Duodenal mucosa (tissue), 2 donors: ENCODE measurements at regions not wholly inside any gene's neighbourhood (a gene's known extent, or its start where the extent isn't known, plus 50 kb on each side); places are given as distances from the start of the nearest gene placed in this dataset.

Experiments used
- H3K27ac ChIP-seq: one replicate; pipeline ENCODE4 v1.7.0; 2013; ENCODE audit warnings: low read depth, low read length
- H3K27me3 ChIP-seq, 2 donors: one replicate each; pipeline ENCODE4 v1.7.0; 2013; ENCODE audit warnings: low read length in 2 of 2, control low read depth in 1 of 2; ENCODE audit not compliant: insufficient read depth in 2 of 2, control insufficient read depth in 1 of 2
- H3K36me3 ChIP-seq, 2 donors: one replicate each; pipeline ENCODE4 v1.7.0; 2013; ENCODE audit warnings: low read length in 2 of 2, control low read depth in 1 of 2; ENCODE audit not compliant: insufficient read depth in 2 of 2, control insufficient read depth in 1 of 2
- H3K4me1 ChIP-seq, 2 donors: one replicate each; pipeline ENCODE4 v1.7.0; 2013; ENCODE audit warnings: low read length in 2 of 2, control low read depth in 1 of 2; ENCODE audit not compliant: insufficient read depth in 2 of 2, control insufficient read depth in 1 of 2
- H3K4me3 ChIP-seq, 2 donors: one replicate each; pipeline ENCODE4 v1.7.0; 2013; ENCODE audit warnings: low read length in 2 of 2, low read depth in 1 of 2
- H3K9ac ChIP-seq, 2 donors: one replicate each; pipeline ENCODE4 v1.7.0; 2013; ENCODE audit warnings: low read length in 2 of 2, low read depth in 1 of 2
- H3K9me3 ChIP-seq, 2 donors: one replicate each; pipeline ENCODE4 v1.7.0; 2013; ENCODE audit warnings: low read length in 2 of 2, control low read depth in 1 of 2; ENCODE audit not compliant: control insufficient read depth in 1 of 2

DNA sequence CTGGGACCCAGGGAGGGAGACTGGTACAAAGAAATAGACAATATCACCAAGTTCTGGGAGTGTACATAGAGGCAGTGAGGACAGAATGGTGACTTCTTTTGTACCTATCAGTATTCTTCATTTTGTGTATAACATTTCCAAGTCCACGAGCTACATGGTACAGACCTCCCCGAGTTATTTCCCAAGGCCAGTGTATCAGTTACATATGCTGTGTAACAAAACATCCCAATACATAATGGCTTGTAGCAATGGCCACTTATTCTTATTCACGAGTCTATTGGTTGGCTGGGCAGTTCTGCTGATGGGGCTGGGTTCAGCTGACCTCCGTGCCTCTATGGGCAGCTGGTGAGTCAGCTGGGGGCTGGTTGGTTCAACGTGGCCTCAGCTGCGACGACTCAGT is 98.7 kb upstream of the RFLNA start:
- no peaks in the 10 kb centered on the region for H3K36me3 ChIP-seq
- no peak overlapping the region for H3K9ac ChIP-seq
- H3K27ac ChIP-seq, result no peak overlapping the region
- no peaks in the 10 kb centered on the region for H3K27me3 ChIP-seq
- H3K4me3 ChIP-seq, result no peak overlapping the region
- H3K9me3 ChIP-seq, result peaks cover 5 to 7% of the 10 kb centered on the region in 2 donors
- no peaks in the 10 kb centered on the region for H3K4me1 ChIP-seq

DNA sequence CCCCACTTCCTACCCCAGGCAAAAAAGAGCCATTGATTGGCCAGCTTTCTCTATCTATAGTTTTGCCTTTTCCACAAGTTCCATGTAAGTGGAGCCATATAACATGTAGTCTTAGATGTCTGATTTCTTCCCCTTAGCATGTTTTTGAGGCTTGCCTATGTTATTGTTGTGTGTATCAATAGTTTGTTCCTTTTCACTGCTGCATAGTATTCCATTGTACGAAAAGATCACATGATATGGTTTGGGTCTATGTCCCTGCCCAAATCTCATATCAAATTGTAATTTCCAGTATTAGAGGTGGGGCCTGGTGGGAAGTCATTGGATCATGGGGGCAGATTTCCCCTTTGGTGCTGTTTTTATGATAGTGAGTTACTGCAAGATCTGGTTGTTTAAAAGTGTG is 93.6 kb upstream of the RFLNA start:
- no peaks in the 10 kb centered on the region for H3K27me3 ChIP-seq
- H3K4me1 ChIP-seq, result no peaks in the 10 kb centered on the region
- H3K9ac ChIP-seq, result no peak overlapping the region
- no peak overlapping the region for H3K27ac ChIP-seq
- H3K36me3 ChIP-seq, result no peaks in the 10 kb centered on the region
- peaks cover 10 to 19% of the 10 kb centered on the region in 2 donors for H3K9me3 ChIP-seq
- H3K4me3 ChIP-seq, result no peak overlapping the region

DNA sequence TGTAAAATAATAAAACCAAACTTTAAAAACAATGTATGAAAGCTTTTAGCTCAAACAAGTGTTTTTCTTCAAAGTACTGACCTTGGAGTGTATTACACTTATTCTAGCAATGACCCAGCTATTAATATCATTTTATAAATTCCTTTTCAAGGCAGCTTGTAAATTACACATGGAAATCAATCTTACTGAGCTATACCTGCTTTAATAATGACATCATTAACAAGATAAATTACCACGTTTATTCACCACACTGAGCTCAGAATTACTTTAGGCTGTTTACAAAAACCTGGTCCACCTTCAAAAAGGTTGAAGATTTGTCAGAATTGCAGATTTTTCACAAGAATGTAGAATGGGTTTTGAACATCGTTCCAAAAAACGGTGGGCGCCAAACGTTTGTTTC is 91.7 kb upstream of the RFLNA start:
- Histone ChIP-seq H3K36me3 (no peaks in the 10 kb centered on the region), H3K27ac (no peak overlapping the region), H3K4me3 (no peak overlapping the region), H3K9ac (no peak overlapping the region), H3K27me3 (no peaks in the 10 kb centered on the region), H3K9me3 (peaks cover 5 to 14% of the 10 kb centered on the region in 2 donors), H3K4me1 (no peaks in the 10 kb centered on the region)

DNA sequence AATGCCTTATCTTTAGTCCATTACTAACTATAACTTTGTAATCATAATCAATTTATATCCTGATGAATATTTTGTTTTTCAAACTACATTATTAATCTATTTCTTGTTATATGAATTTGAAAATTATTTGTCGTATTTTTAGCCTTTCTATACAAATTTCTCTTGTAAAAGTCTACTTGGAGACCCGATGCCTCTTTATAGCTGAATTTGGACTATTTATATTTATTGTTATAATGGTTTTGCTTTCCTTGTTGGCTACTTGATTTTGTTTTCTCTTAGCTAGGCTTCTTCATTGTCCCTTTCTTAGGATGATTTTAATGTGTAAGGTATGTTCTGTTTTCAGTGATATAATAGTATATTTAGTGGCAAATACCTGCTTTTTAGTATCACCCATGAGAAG is 89.5 kb upstream of the RFLNA start:
- Histone ChIP-seq H3K27ac (no peak overlapping the region), H3K27me3 (no peaks in the 10 kb centered on the region), H3K4me3 (no peak overlapping the region), H3K36me3 (no peaks in the 10 kb centered on the region), H3K4me1 (no peaks in the 10 kb centered on the region), H3K9me3 (peaks cover 5 to 14% of the 10 kb centered on the region in 2 donors), H3K9ac (no peak overlapping the region)

DNA sequence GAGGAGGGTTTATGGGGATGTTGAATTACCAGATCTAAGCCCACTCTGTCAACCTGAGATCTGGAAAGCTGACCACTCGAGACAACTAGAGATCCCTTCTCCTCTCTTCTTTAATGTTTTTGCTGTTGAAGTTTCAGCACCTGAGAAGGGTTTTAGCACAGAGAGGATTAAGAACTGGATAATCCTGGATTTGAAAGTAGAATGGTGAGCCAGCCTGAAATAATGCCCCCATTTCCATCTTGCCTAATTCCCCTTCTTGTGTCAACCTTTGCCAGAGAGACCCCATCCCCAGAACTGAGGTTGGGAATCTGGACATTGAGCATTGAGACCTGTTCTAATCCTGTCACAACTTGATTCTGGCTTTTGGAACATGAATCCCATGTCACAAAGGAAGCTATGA is 87.8 kb upstream of the RFLNA start:
- H3K4me3 ChIP-seq, result no peak overlapping the region
- H3K9me3 ChIP-seq, result peaks cover 5 to 11% of the 10 kb centered on the region in 2 donors
- no peak overlapping the region for H3K27ac ChIP-seq
- no peak overlapping the region for H3K9ac ChIP-seq
- no peaks in the 10 kb centered on the region for H3K4me1 ChIP-seq
- no peaks in the 10 kb centered on the region for H3K36me3 ChIP-seq
- H3K27me3 ChIP-seq, result no peaks in the 10 kb centered on the region

DNA sequence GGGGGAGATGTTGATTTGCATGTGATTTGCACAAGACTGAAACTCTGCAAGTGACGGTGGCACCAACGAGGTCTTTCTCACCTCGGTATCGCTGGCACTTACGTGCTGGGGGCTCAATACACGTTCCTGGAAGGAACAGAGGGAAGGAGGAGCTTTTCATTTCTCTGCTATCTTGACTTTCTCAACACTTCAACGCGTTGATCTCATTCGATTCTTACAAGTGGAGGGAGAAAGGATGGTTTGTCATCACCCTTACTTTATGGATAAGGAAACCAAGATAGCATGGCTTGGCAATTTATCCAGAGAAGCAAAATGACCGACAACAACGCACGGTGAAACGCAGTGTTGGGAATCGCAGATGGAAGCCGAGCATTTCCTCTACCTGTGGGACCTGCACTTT is 87.3 kb upstream of the RFLNA start:
- Histone ChIP-seq H3K9me3 (peaks cover 5 to 11% of the 10 kb centered on the region in 2 donors), H3K27ac (no peak overlapping the region), H3K36me3 (no peaks in the 10 kb centered on the region), H3K4me1 (no peaks in the 10 kb centered on the region), H3K9ac (no peak overlapping the region), H3K27me3 (no peaks in the 10 kb centered on the region), H3K4me3 (no peak overlapping the region)

DNA sequence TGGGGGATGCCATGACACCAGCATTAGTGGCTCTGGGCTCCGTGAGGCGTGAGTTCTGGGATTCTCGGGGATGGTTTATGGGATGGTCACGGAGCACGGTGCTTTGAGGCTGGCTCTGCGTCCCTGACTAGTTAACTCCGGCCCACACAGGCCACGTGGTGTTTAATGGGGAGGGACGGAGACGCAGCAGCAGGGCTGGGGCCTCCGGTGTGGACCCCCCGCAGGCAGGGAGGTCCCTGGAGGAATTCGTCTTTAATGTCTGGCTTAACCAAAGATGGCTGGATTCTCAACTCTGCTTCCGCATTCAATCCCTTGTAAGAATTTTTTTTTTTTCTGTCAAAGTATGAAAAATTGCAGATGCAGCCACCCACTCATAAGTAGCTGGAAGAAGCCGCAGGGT is 86.4 kb upstream of the RFLNA start:
- no peak overlapping the region for H3K4me3 ChIP-seq
- no peaks in the 10 kb centered on the region for H3K36me3 ChIP-seq
- H3K27ac ChIP-seq, result no peak overlapping the region
- peaks cover 5 to 11% of the 10 kb centered on the region in 2 donors for H3K9me3 ChIP-seq
- H3K9ac ChIP-seq, result no peak overlapping the region
- H3K27me3 ChIP-seq, result no peaks in the 10 kb centered on the region
- H3K4me1 ChIP-seq, result no peaks in the 10 kb centered on the region

DNA sequence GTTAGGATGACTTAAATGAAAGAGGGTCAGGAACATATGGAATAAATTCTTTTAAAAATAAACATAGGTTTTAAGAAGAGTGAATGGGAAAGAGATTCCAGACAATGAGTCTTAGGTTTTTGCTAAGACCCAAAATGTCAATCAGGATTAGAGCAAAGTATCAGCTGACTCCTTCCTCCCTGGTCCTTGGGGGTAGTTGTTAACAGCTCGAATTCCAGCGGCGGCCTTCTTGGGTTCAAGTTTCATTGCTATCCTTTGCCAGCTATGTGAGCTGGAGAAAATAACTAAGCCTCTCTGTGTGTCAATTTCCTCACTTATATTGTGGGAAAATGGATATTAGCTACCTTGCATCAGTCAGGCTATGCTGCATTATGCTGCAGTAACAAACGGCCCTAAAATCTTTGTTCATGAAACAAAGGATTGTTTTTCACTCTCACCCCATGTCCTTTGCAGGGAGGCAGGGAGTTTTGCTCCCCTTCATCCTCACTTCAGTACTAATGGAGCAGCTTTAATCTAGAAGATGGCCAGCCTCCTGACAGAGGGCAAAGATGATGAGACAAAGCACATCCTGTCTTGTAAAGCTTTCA is 83.8 kb upstream of the RFLNA start:
- Histone ChIP-seq H3K27me3 (no peaks in the 10 kb centered on the region), H3K9me3 (peaks cover 5 to 6% of the 10 kb centered on the region in 2 donors), H3K27ac (no peak overlapping the region), H3K36me3 (no peaks in the 10 kb centered on the region), H3K9ac (no peak overlapping the region), H3K4me1 (no peaks in the 10 kb centered on the region), H3K4me3 (no peak overlapping the region)

DNA sequence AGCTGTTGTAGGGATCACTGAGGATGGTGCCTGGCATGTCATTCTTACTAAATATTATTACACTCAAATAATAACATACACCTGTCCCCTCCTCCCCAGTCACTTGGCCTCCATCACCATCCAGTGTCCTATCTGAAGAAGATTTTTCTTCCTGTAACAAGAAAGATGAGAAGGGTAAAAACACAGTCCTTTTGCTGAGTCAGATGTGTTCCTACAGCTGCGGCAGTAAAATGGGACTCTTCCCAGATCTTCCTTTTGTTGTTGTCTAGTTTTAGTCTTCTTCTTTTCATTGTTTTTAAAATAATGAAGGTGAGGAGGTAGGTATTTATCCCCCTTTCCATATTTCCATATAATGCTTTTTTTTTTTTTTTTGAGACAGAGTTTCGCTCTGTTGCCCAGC is 83.1 kb upstream of the RFLNA start:
- no peak overlapping the region for H3K9ac ChIP-seq

DNA sequence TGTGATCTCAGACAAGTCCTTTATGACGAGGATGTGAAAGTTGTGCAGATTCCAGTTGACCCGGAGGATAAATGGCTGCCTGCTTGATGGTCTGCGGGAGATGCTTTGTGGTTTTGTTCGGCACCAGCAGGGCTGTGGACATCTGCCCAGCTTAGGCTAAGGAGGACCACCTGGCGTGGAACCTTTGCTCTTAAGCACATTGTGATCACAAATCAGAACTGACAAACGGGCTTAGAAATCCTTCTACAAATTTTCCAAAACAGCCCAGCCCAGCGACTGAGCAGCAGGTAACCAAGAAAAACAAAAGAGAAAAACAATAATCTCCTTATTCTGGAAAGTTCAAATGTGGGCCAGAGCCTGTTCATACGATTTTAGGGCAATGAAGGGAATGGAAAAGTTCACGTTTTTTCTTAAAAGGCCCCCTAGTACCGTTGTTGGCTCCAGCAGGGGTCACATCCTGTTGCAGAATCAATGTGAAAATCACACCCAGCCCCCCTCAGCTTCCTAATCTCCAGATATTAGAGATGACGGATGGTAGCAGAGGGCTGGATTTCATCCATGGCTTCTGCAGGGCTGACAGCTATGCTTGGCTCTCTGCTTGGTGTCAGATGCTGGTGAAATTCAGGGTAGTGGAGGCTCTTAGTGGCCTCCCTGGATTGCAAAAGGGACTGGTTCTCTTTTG is 81.1 kb upstream of the RFLNA start:
- H3K9me3 ChIP-seq, result peaks cover 5 to 6% of the 10 kb centered on the region in 2 donors
- no peaks in the 10 kb centered on the region for H3K4me1 ChIP-seq
- H3K9ac ChIP-seq, result no peak overlapping the region
- H3K27ac ChIP-seq, result no peak overlapping the region
- no peaks in the 10 kb centered on the region for H3K27me3 ChIP-seq
- H3K36me3 ChIP-seq, result no peaks in the 10 kb centered on the region
- H3K4me3 ChIP-seq, result no peak overlapping the region

More for the DNA sequence above, 83.1 kb upstream of the RFLNA start:
- Histone ChIP-seq H3K36me3 (no peaks in the 10 kb centered on the region), H3K9me3 (peaks cover 5 to 6% of the 10 kb centered on the region in 2 donors), H3K27me3 (no peaks in the 10 kb centered on the region), H3K4me1 (no peaks in the 10 kb centered on the region), H3K27ac (no peak overlapping the region), H3K4me3 (no peak overlapping the region)
